ENCODE measurements at regions not wholly inside any gene's neighbourhood (a gene's known extent, or its start where the extent isn't known, plus 50 kb on each side); places are given as distances from the start of the nearest gene placed in this dataset.

DNA sequence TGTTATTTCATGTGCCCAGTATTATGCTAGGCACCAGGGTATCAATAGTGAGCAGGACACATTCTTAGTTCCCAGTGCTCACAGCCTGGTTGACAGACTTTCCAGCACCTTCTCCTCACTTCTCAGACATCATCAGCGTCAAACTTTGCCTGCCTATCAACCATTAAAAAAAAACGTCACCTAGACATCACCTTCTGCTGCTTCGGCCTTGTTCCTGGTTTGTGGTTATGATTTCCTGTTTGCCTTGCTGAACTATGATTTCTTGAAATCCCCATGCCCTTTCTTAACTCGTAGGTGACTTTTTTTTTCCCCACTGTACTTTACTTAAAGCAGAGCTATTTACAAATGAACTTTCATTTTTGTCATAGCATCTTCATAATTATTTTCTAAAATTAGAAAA lies 60.4 kb upstream of the NABP1 start:
- H3K36me3 Mint-ChIP-seq (ENCODE audit: unreplicated experiment), result no peaks in the 10 kb centered on the region
- DNase-seq, result no peak
- no peak overlapping the region for H3K4me3 Mint-ChIP-seq (ENCODE audit: unreplicated experiment)
- TF ChIP-seq, protein P1, sequence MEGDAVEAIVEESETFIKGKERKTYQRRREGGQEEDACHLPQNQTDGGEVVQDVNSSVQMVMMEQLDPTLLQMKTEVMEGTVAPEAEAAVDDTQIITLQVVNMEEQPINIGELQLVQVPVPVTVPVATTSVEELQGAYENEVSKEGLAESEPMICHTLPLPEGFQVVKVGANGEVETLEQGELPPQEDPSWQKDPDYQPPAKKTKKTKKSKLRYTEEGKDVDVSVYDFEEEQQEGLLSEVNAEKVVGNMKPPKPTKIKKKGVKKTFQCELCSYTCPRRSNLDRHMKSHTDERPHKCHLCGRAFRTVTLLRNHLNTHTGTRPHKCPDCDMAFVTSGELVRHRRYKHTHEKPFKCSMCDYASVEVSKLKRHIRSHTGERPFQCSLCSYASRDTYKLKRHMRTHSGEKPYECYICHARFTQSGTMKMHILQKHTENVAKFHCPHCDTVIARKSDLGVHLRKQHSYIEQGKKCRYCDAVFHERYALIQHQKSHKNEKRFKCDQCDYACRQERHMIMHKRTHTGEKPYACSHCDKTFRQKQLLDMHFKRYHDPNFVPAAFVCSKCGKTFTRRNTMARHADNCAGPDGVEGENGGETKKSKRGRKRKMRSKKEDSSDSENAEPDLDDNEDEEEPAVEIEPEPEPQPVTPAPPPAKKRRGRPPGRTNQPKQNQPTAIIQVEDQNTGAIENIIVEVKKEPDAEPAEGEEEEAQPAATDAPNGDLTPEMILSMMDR (IDR thresholded peaks at IDR 0.05; ENCODE audit: partially characterized antibody, unreplicated experiment), result no peak
- no peaks in the 10 kb centered on the region for H3K4me1 Mint-ChIP-seq (ENCODE audit: low read depth, unreplicated experiment)
- no peak overlapping the region for H3K27ac Mint-ChIP-seq (ENCODE audit: unreplicated experiment)
- no peaks in the 10 kb centered on the region for H3K9me3 Mint-ChIP-seq (ENCODE audit: unreplicated experiment)
- H3K27me3 Mint-ChIP-seq (ENCODE audit: unreplicated experiment), result peaks cover 2% of the 10 kb centered on the region

GRCh38 chr2:191618046-191618780 lies 59.7 kb upstream of the NABP1 start:
- Mint-ChIP-seq H3K27me3 (ENCODE audit: unreplicated experiment) (peaks cover 2% of the 10 kb centered on the region), H3K4me3 (ENCODE audit: unreplicated experiment) (no peak overlapping the region), H3K9me3 (ENCODE audit: unreplicated experiment) (no peaks in the 10 kb centered on the region), H3K27ac (ENCODE audit: unreplicated experiment) (no peak overlapping the region), H3K36me3 (ENCODE audit: unreplicated experiment) (no peaks in the 10 kb centered on the region), H3K4me1 (ENCODE audit: low read depth, unreplicated experiment) (no peaks in the 10 kb centered on the region)
- TF ChIP-seq, protein P1 (IDR thresholded peaks at IDR 0.05; ENCODE audit: partially characterized antibody, unreplicated experiment), result no peak
- DNase-seq, result no peak

- Mint-ChIP-seq H3K4me1 (ENCODE audit: low read depth, unreplicated experiment) (no peaks in the 10 kb centered on the region), H3K27ac (ENCODE audit: unreplicated experiment) (no peak overlapping the region), H3K9me3 (ENCODE audit: unreplicated experiment) (no peaks in the 10 kb centered on the region), H3K4me3 (ENCODE audit: unreplicated experiment) (no peak overlapping the region), H3K27me3 (ENCODE audit: unreplicated experiment) (peaks cover 2% of the 10 kb centered on the region), H3K36me3 (ENCODE audit: unreplicated experiment) (no peaks in the 10 kb centered on the region)
- TF ChIP-seq, protein P1 (IDR thresholded peaks at IDR 0.05; ENCODE audit: partially characterized antibody, unreplicated experiment), result no peak
- DNase-seq, result no peak
Measured at GRCh38 chr2:191618786-191619185, 59.1 kb upstream of the NABP1 start.

- Mint-ChIP-seq H3K4me3 (ENCODE audit: unreplicated experiment) (no peak overlapping the region), H3K9me3 (ENCODE audit: unreplicated experiment) (no peaks in the 10 kb centered on the region), H3K27me3 (ENCODE audit: unreplicated experiment) (peaks cover 2% of the 10 kb centered on the region), H3K27ac (ENCODE audit: unreplicated experiment) (no peak overlapping the region), H3K36me3 (ENCODE audit: unreplicated experiment) (no peaks in the 10 kb centered on the region), H3K4me1 (ENCODE audit: low read depth, unreplicated experiment) (no peaks in the 10 kb centered on the region)
- TF ChIP-seq, protein P1 (IDR thresholded peaks at IDR 0.05; ENCODE audit: partially characterized antibody, unreplicated experiment), result no peak
- no peak for DNase-seq
Measured at GRCh38 chr2:191620144-191620543, 57.8 kb upstream of the NABP1 start.
